WTC11 (cell line): ENCODE measurements at regions not wholly inside any gene's neighbourhood (a gene's known extent, or its start where the extent isn't known, plus 50 kb on each side); places are given as distances from the start of the nearest gene placed in this dataset.
"Not testable (repeated sequence)": the region's sequence is repeated elsewhere in the genome, so short reads cannot be mapped to it uniquely, and the experiment has no call there.

Experiments used
- ATAC-seq: fragments of 200-7000 bp; cut with Tn5 transposase; 2 replicates; pipeline ENCODE4 v1.10.0; 2021; ENCODE audit warnings: mild to moderate bottlenecking, moderate library complexity
- CTCF ChIA-PET: fragments of 300-600 bp; sonication (Branson Sonifier 250); formaldehyde crosslinking; loops from one replicate; lab custom pipeline; 2021; ENCODE audit warnings: antibody characterized with exemption; lab: Charles Lee
- POLR2A ChIA-PET: fragments of 350-600 bp; sonication (Branson Sonifier 250); formaldehyde crosslinking; loops from one replicate; lab custom pipeline; 2021; ENCODE audit warnings: antibody characterized with exemption; lab: Charles Lee
- DNase-seq: peaks from one replicate; pipeline ENCODE4 v3.0.0; 2021; ENCODE audit warnings: low spot score
- H3K27ac Mint-ChIP-seq: 2 replicates; pipeline ENCODE4 v1.8.0; 2021; ENCODE audit warnings: mixed read lengths
- H3K27me3 Mint-ChIP-seq: 2 replicates; pipeline ENCODE4 v1.8.0; 2021; ENCODE audit warnings: low read depth, mild to moderate bottlenecking, moderate library complexity, mixed read lengths
- H3K36me3 Mint-ChIP-seq: 2 replicates; pipeline ENCODE4 v1.8.0; 2021; ENCODE audit warnings: mixed read lengths
- H3K4me1 Mint-ChIP-seq: 2 replicates; pipeline ENCODE4 v1.8.0; 2022; ENCODE audit warnings: mixed read lengths
- H3K4me3 Mint-ChIP-seq: 2 replicates; pipeline ENCODE4 v1.8.0; 2021; ENCODE audit warnings: mild to moderate bottlenecking, moderate library complexity, mixed read lengths
- H3K9me3 Mint-ChIP-seq: 2 replicates; pipeline ENCODE4 v1.8.0; 2021; ENCODE audit warnings: mixed read lengths
- ATF3 ChIP-seq: sonication (generic); formaldehyde crosslinking; conservative IDR thresholded peaks from 2 replicates; pipeline ENCODE4 v1.8.1; 2022; ENCODE audit warnings: mild to moderate bottlenecking, missing genetic modification reagents
- ATF6 ChIP-seq: sonication (generic); formaldehyde crosslinking; IDR thresholded peaks from 2 replicates; pipeline ENCODE4 v1.8.1; 2023; ENCODE audit warnings: mild to moderate bottlenecking, missing genetic modification reagents
- FOXK1 ChIP-seq: sonication (generic); formaldehyde crosslinking; IDR thresholded peaks from 2 replicates; pipeline ENCODE4 v1.8.0; 2022; ENCODE audit warnings: mild to moderate bottlenecking, moderate library complexity, missing genetic modification reagents
- GRHL2 ChIP-seq: fragments of 250-450 bp; sonication (Bioruptor Pico); IDR thresholded peaks from 2 replicates; pipeline ENCODE4 v1.8.0; 2022; ENCODE audit warnings: mild to moderate bottlenecking, moderate library complexity; ENCODE audit not compliant: insufficient replicate concordance, severe bottlenecking
- IRF2 ChIP-seq: sonication (generic); formaldehyde crosslinking; IDR thresholded peaks from 2 replicates; pipeline ENCODE4 v1.8.0; 2022; ENCODE audit warnings: low read depth, missing genetic modification reagents, borderline replicate concordance
- KAT7 ChIP-seq: sonication (generic); formaldehyde crosslinking; IDR thresholded peaks from 2 replicates; pipeline ENCODE4 v1.8.1; 2023; ENCODE audit warnings: missing genetic modification reagents, mild to moderate bottlenecking, borderline replicate concordance
- NFE2L1 ChIP-seq: sonication (generic); formaldehyde crosslinking; IDR thresholded peaks from 2 replicates; pipeline ENCODE4 v1.8.1; 2023; ENCODE audit warnings: missing genetic modification reagents
- SMAD4 ChIP-seq: sonication (generic); formaldehyde crosslinking; IDR thresholded peaks from 2 replicates; pipeline ENCODE4 v1.8.0; 2022; ENCODE audit warnings: mild to moderate bottlenecking, missing genetic modification reagents
- TEAD4 ChIP-seq: sonication (generic); formaldehyde crosslinking; IDR thresholded peaks from 2 replicates; pipeline ENCODE4 v1.8.0; 2022; ENCODE audit warnings: mild to moderate bottlenecking, missing genetic modification reagents
- ZMAT4 ChIP-seq: fragments of 250-450 bp; sonication (Bioruptor Pico); IDR thresholded peaks from 2 replicates; pipeline ENCODE4 v1.9.0; 2021; ENCODE audit warnings: mild to moderate bottlenecking
- ZNF425 ChIP-seq: fragments of 250-450 bp; sonication (Bioruptor Pico); conservative IDR thresholded peaks from 2 replicates; pipeline ENCODE4 v1.9.0; 2021; ENCODE audit warnings: mild to moderate bottlenecking
- ZNF512 ChIP-seq: sonication (generic); formaldehyde crosslinking; IDR thresholded peaks from 2 replicates; pipeline ENCODE4 v1.8.1; 2022; ENCODE audit warnings: missing genetic modification reagents, borderline replicate concordance
- ZNF671 ChIP-seq: fragments of 250-450 bp; sonication (Bioruptor Pico); IDR thresholded peaks from 2 replicates; pipeline ENCODE4 v1.8.0; 2021; ENCODE audit warnings: mild to moderate bottlenecking

- peaks cover 20% of the 10 kb centered on the region for H3K36me3 Mint-ChIP-seq
- CTCF ChIA-PET, H3K4me1 Mint-ChIP-seq, ATAC-seq, POLR2A ChIA-PET, H3K27me3 Mint-ChIP-seq, H3K4me3 Mint-ChIP-seq, H3K27ac Mint-ChIP-seq, DNase-seq: not testable (repeated sequence)
- H3K9me3 Mint-ChIP-seq, result peaks cover 37% of the 10 kb centered on the region
Measured at GRCh38 chr9:28498168-28498567, 924.9 kb upstream of the C9orf72 start.

- no peak for DNase-seq
- H3K9me3 Mint-ChIP-seq, result peaks cover 19% of the 10 kb centered on the region
- no peak for TF ChIP-seq NFE2L1
- no peak for TF ChIP-seq ATF6 (CRISPR knock-in tag)
- TF ChIP-seq ZNF512, result no peak
- no peak for TF ChIP-seq ATF3 (CRISPR knock-in tag)
- TF ChIP-seq IRF2, result no peak
- no peak for TF ChIP-seq TEAD4 (CRISPR knock-in tag)
- no peak for TF ChIP-seq GRHL2 (CRISPR knock-in tag)
- no peak for TF ChIP-seq FOXK1
- TF ChIP-seq ZNF671 (CRISPR knock-in tag), result no peak
- no peak for TF ChIP-seq KAT7 (CRISPR knock-in tag)
- TF ChIP-seq, all 79 proteins: peak for 0
- Mint-ChIP-seq H3K27ac (no peak overlapping the region; the same call in 1 of the 2 replicates), H3K4me3 (no peak overlapping the region), H3K36me3 (peaks cover 10% of the 10 kb centered on the region), H3K27me3 (no peaks in the 10 kb centered on the region), H3K4me1 (peaks cover 3% of the 10 kb centered on the region)
- POLR2A ChIA-PET, result no interaction called here
- no peak for ATAC-seq
- CTCF ChIA-PET, result no interaction called here
Measured at GRCh38 chr9:28502189-28502588, 928.9 kb upstream of the C9orf72 start.

GRCh38 chr9:28502741-28503140 lies 929.5 kb upstream of the C9orf72 start:
- Mint-ChIP-seq H3K4me3 (no peak overlapping the region), H3K27ac (no peak overlapping the region), H3K9me3 (peaks cover 14% of the 10 kb centered on the region; the same call in 1 of the 2 replicates), H3K27me3 (no peaks in the 10 kb centered on the region), H3K4me1 (peaks cover 3% of the 10 kb centered on the region), H3K36me3 (peaks cover 5% of the 10 kb centered on the region; the same call in 1 of the 2 replicates)
- ChIA-PET POLR2A (no interaction called here), CTCF (no interaction called here)
- no peak for ATAC-seq
- no peak for TF ChIP-seq ZNF425 (CRISPR knock-in tag)
- TF ChIP-seq IRF2, result no peak
- no peak for TF ChIP-seq ATF6 (CRISPR knock-in tag)
- TF ChIP-seq ZMAT4, result no peak
- no peak for TF ChIP-seq SMAD4 (CRISPR knock-in tag)
- no peak for DNase-seq
